GM21717 (cell line): ENCODE measurements at regions not wholly inside any gene's neighbourhood (a gene's known extent, or its start where the extent isn't known, plus 50 kb on each side); places are given as distances from the start of the nearest gene placed in this dataset.
A peak's percentile ranks its signal among the peaks of the same experiment; 100 is the strongest.
"Not testable (repeated sequence)": the region's sequence is repeated elsewhere in the genome, so short reads cannot be mapped to it uniquely, and the experiment has no call there.

ENCODE experiments used
- ATAC-seq: cut with Tn5 transposase; IDR thresholded peaks from one replicate; pipeline ENCODE4 v1.9.1; 2021; ENCODE audit warnings: mild to moderate bottlenecking, moderate library complexity; ENCODE audit not compliant: unreplicated experiment

GRCh38 chr3:88000853-88001252 lies 58.0 kb downstream of the CGGBP1 start:
- ATAC-seq: no peak

GRCh38 chr3:87997966-87998365 lies 60.8 kb downstream of the CGGBP1 start:
- no peak for ATAC-seq

- peak; percentile 79 for ATAC-seq
Measured at GRCh38 chr3:87997298-87997697, 61.5 kb downstream of the CGGBP1 start.

- peak; percentile 12 for ATAC-seq
Measured at GRCh38 chr3:87996882-87997281, 61.9 kb downstream of the CGGBP1 start.

- ATAC-seq: no peak
Measured at GRCh38 chr3:87993566-87993965, 65.2 kb downstream of the CGGBP1 start.

GRCh38 chr3:87987952-87988351 lies 70.9 kb downstream of the CGGBP1 start:
- no peak for ATAC-seq

- ATAC-seq: no peak
Measured at GRCh38 chr3:87982421-87982820, 76.4 kb downstream of the CGGBP1 start.

- ATAC-seq: no peak
Measured at GRCh38 chr3:87979527-87979926, 79.3 kb downstream of the CGGBP1 start.

GRCh38 chr3:87977765-87978164 lies 81.0 kb downstream of the CGGBP1 start:
- ATAC-seq: no peak

- no peak for ATAC-seq
Measured at GRCh38 chr3:87975716-87976115, 83.1 kb downstream of the CGGBP1 start.

GRCh38 chr3:87973906-87974305 lies 84.9 kb downstream of the CGGBP1 start:
- ATAC-seq: no peak

GRCh38 chr3:87969620-87970019 lies 89.2 kb downstream of the CGGBP1 start:
- ATAC-seq: no peak

- ATAC-seq: no peak
Measured at GRCh38 chr3:87968668-87969067, 90.1 kb downstream of the CGGBP1 start.

- ATAC-seq: no peak
Measured at GRCh38 chr3:87958289-87958688, 100.5 kb downstream of the CGGBP1 start.

GRCh38 chr3:87957575-87957974 lies 101.2 kb downstream of the CGGBP1 start:
- no peak for ATAC-seq

GRCh38 chr3:87949879-87950208 lies 109.0 kb downstream of the CGGBP1 start:
- ATAC-seq: peak; percentile 60

GRCh38 chr3:87949189-87949878 lies 109.5 kb downstream of the CGGBP1 start:
- ATAC-seq: peak; percentile 95

GRCh38 chr3:87946007-87946406 lies 112.8 kb downstream of the CGGBP1 start:
- ATAC-seq: not testable (repeated sequence)

GRCh38 chr3:87942256-87942655 lies 116.5 kb downstream of the CGGBP1 start:
- ATAC-seq: not testable (repeated sequence)

- no peak for ATAC-seq
Measured at GRCh38 chr3:87924485-87924884, 134.3 kb downstream of the CGGBP1 start.

- ATAC-seq: no peak
Measured at GRCh38 chr3:87920549-87920948, 138.3 kb downstream of the CGGBP1 start.

- ATAC-seq: no peak
Measured at GRCh38 chr3:87901141-87901540, 157.7 kb downstream of the CGGBP1 start.

- no peak for ATAC-seq
Measured at GRCh38 chr3:87900061-87900460, 158.7 kb downstream of the CGGBP1 start.
